HG03064 (cell line): ENCODE measurements at regions not wholly inside any gene's neighbourhood (a gene's known extent, or its start where the extent isn't known, plus 50 kb on each side); places are given as distances from the start of the nearest gene placed in this dataset.

Source experiments
- ATAC-seq: cut with Tn5 transposase; IDR thresholded peaks from one replicate; pipeline ENCODE4 v1.9.1; 2021; ENCODE audit warnings: low read depth; ENCODE audit not compliant: unreplicated experiment

- ATAC-seq = no peak
Observed at GRCh38 chr22:22032099-22032905, 49.7 kb upstream of the TOP3B start.
